Upper lobe of left lung (tissue), 6 donors: ENCODE measurements at regions not wholly inside any gene's neighbourhood (a gene's known extent, or its start where the extent isn't known, plus 50 kb on each side); places are given as distances from the start of the nearest gene placed in this dataset.

Experiments
- ATAC-seq, 2 donors: fragments of 200-7000 bp; cut with Tn5 transposase; one replicate each; pipeline ENCODE4 v1.9.1; 2022; ENCODE audit warnings: mild to moderate bottlenecking in 2 of 2, moderate library complexity in 2 of 2; ENCODE audit not compliant: low FRiP score in 2 of 2
- DNase-seq, 2 donors: peaks; one replicate each; pipeline ENCODE4 v3.0.0-alpha.2; 2019 to 2020
- H3K27ac ChIP-seq, 4 donors: fragments of 200-600 bp; sonication (generic); one replicate each; pipeline ENCODE4 v1.5.1; 2016 to 2019
- H3K27me3 ChIP-seq, 4 donors: fragments of 200-600 bp; sonication (generic); one replicate each; pipeline ENCODE4 v1.5.1; 2017 to 2019
- H3K36me3 ChIP-seq, 4 donors: fragments of 200-600 bp; sonication (generic); one replicate each; pipeline ENCODE4 v1.5.1; 2016 to 2019
- H3K4me1 ChIP-seq, 4 donors: fragments of 200-600 bp; sonication (generic); one replicate each; pipeline ENCODE4 v1.5.1; 2018 to 2019
- H3K4me3 ChIP-seq, 4 donors: fragments of 200-600 bp; sonication (generic); one replicate each; pipeline ENCODE4 v1.5.1; 2017 to 2019; ENCODE audit warnings: mild to moderate bottlenecking in 2 of 4, moderate library complexity in 1 of 4
- H3K9me3 ChIP-seq, 4 donors: fragments of 200-600 bp; sonication (generic); one replicate each; pipeline ENCODE4 v1.5.1; 2018 to 2019
- CTCF ChIP-seq, 6 experiments: fragments of 450-650 bp in 4 of 6; fragments of 200-600 bp in 2 of 6; sonication (generic) in 2 of 6; IDR thresholded peaks; one replicate each; pipeline ENCODE4 v1.5.1; 2016 to 2019; ENCODE audit warnings: antibody characterized with exemption in 6 of 6
- EP300 ChIP-seq, 4 donors: sonication (generic); formaldehyde crosslinking; IDR thresholded peaks; one replicate each; pipeline ENCODE4 v1.5.1; 2017; ENCODE audit warnings: antibody characterized with exemption in 4 of 4, control low read depth in 2 of 4
- POLR2A ChIP-seq, 4 donors: fragments of 450-650 bp; IDR thresholded peaks; one replicate each; pipeline ENCODE4 v1.5.1; 2016 to 2017; ENCODE audit warnings: antibody characterized with exemption in 4 of 4, mild to moderate bottlenecking in 2 of 4
- POLR2AphosphoS5 ChIP-seq, 2 donors: sonication (generic); formaldehyde crosslinking; IDR thresholded peaks; one replicate each; pipeline ENCODE4 v1.5.1; 2017; ENCODE audit warnings: antibody characterized with exemption in 2 of 2
- WGBS, 2 donors: methylation state at CpG; one replicate each; pipeline ENCODE4 v1.1.5; 2017 to 2018; 5-methylcytosine and 5-hydroxymethylcytosine counted together
- donor health status: DM: no; HTN: no; CAD: no; lungs with moderate emphysema.
- donor health status: DM: no; HTN: yes; CAD: no; lungs with severe emphysema.

DNA sequence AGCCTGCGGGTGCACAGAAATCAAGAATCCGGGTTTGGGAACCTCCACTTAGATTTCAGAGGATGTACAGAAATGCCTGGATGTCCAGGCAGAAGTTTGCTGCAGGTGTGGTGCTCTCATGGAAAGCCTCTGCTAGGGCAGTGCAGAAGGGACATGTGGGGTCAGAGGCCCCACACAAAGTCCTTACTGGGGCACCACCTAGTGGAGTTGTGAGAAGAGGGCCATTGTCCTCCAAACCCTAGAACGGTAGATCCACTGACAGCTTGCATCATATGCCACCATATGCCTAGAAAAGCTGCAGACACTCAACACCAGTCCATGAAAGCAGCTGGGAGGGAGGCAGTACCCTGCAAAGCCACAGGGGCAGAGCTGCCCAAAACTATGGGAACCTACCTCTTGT is 833.0 kb downstream of the TMEM182 start:
- 92 to 100% methylated on average over 1 to 3 of the region's 3 CpGs for WGBS, 2 donors
- no peak for ATAC-seq
- no peak for TF ChIP-seq POLR2A (IDR thresholded peaks at IDR 0.05)
- no peak for TF ChIP-seq POLR2AphosphoS5 (IDR thresholded peaks at IDR 0.05)
- TF ChIP-seq CTCF (IDR thresholded peaks at IDR 0.05) = no peak
- TF ChIP-seq EP300 (IDR thresholded peaks at IDR 0.05) = no peak

DNA sequence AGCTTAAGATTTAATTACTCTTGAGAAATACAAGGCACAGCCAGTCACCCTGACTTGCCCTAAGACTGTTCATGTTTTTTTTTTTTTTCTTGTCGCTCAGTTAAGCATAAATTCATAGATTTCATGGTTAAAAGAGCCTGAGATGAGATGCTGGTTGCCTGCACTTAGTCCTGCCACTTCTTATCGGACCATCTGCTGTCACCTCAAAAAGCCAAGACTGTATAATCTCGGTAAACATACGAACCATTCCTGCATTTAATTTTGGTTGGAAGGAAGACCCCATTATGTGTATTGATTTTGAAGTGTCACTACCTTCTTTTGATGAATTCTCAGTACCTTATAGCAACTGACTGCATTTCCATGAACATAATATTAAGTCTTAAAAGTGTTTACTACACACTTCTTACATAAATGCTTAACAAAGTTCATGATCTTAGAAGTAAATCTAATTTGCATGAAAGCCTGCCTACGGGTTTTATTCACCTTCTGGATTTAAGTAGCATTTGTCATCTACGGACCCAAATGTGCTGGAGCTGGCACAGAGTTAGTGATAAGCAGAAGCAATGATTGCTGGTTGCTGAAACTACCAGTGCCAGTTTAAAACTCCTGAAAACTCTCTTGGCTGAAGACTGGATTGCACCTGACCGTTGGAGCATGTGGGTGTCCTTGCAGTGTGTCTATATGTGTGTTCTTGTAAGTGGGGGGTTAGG is 843.4 kb downstream of the TMEM182 start:
- ATAC-seq (no peak), DNase-seq (no peak)
- no peaks in the 10 kb centered on the region for H3K27me3 ChIP-seq
- H3K9me3 ChIP-seq = peaks cover 0 to 13% (median 0%) of the 10 kb centered on the region in 4 donors
- H3K4me3 ChIP-seq = no peak overlapping the region
- 75 to 77% methylated on average over 7 of the region's 7 CpGs for WGBS, 2 donors
- H3K36me3 ChIP-seq = no peaks in the 10 kb centered on the region
- H3K4me1 ChIP-seq = no peaks in the 10 kb centered on the region
- H3K27ac ChIP-seq = no peak overlapping the region
- TF ChIP-seq EP300 (IDR thresholded peaks at IDR 0.05) = no peak
- TF ChIP-seq POLR2A (IDR thresholded peaks at IDR 0.05) = no peak
- TF ChIP-seq CTCF (IDR thresholded peaks at IDR 0.05) = no peak
- no peak for TF ChIP-seq POLR2AphosphoS5 (IDR thresholded peaks at IDR 0.05)

More for the DNA sequence above, 833.0 kb downstream of the TMEM182 start:
- no peaks in the 10 kb centered on the region for H3K36me3 ChIP-seq
- DNase-seq = no peak
- H3K4me3 ChIP-seq = no peak overlapping the region
- H3K27me3 ChIP-seq = no peaks in the 10 kb centered on the region
- H3K27ac ChIP-seq = no peak overlapping the region
- H3K9me3 ChIP-seq = peaks cover 0 to 20% (median 3%) of the 10 kb centered on the region in 4 donors
- no peaks in the 10 kb centered on the region for H3K4me1 ChIP-seq

DNA sequence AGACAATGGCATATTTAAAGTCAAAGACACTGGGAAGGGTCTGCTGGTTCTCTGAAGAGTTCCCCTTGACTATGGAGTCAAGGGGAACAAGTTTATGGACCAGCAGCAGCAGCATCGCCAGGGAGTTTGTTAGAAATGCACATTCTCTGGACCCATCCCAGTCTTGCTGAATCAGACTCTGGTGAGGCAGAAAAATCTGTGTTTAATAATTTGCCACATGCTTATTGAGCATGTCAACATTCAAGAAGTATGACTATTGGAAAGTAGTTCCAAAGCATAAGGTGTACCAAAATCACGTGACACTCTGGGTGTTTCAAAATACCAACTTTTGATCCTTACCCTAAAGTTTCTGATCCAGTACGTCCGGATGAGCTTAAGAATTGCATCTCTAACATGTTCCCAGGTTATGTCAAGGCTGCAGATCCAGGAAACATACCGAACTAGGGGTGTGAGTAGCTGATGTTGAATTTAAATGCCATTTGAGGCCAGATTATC is 853.8 kb downstream of the TMEM182 start:
- no peak for ATAC-seq
- Histone ChIP-seq H3K4me1 (no peaks in the 10 kb centered on the region), H3K27ac (no peak overlapping the region), H3K4me3 (no peak overlapping the region), H3K9me3 (peaks cover 0 to 3% (median 0%) of the 10 kb centered on the region in 4 donors), H3K27me3 (no peaks in the 10 kb centered on the region), H3K36me3 (no peaks in the 10 kb centered on the region)
- TF ChIP-seq CTCF (IDR thresholded peaks at IDR 0.05) = no peak
- no peak for TF ChIP-seq POLR2A (IDR thresholded peaks at IDR 0.05)
- no peak for TF ChIP-seq POLR2AphosphoS5 (IDR thresholded peaks at IDR 0.05)
- 80 to 83% methylated on average over 5 of the region's 5 CpGs for WGBS, 2 donors
- no peak for DNase-seq

- 90 to 94% methylated on average over 4 of the region's 4 CpGs for WGBS, 2 donors
- no peak for TF ChIP-seq POLR2AphosphoS5 (IDR thresholded peaks at IDR 0.05)
- TF ChIP-seq CTCF (IDR thresholded peaks at IDR 0.05) = no peak
- no peak for TF ChIP-seq EP300 (IDR thresholded peaks at IDR 0.05)
- TF ChIP-seq POLR2A (IDR thresholded peaks at IDR 0.05) = no peak
These were observed 855.1 kb downstream of the TMEM182 start for GRCh38 chr2:103616891-103617290.

GRCh38 chr2:103618112-103618511 is 856.3 kb downstream of the TMEM182 start:
- Histone ChIP-seq H3K36me3 (no peaks in the 10 kb centered on the region), H3K4me1 (no peaks in the 10 kb centered on the region), H3K9me3 (peaks cover 0 to 17% (median 8%) of the 10 kb centered on the region in 4 donors), H3K4me3 (no peak overlapping the region), H3K27me3 (no peaks in the 10 kb centered on the region), H3K27ac (no peak overlapping the region)
- WGBS, 2 donors = 78 to 81% methylated on average over 2 of the region's 2 CpGs
- no peak for ATAC-seq
- no peak for DNase-seq
- TF ChIP-seq POLR2A (IDR thresholded peaks at IDR 0.05) = no peak
- TF ChIP-seq EP300 (IDR thresholded peaks at IDR 0.05) = no peak
- no peak for TF ChIP-seq CTCF (IDR thresholded peaks at IDR 0.05)
- no peak for TF ChIP-seq POLR2AphosphoS5 (IDR thresholded peaks at IDR 0.05)

More at GRCh38 chr2:103616891-103617290, 855.1 kb downstream of the TMEM182 start:
- ATAC-seq (no peak), DNase-seq (no peak)
- H3K27ac ChIP-seq = no peak overlapping the region
- no peak overlapping the region for H3K4me3 ChIP-seq
- H3K27me3 ChIP-seq = no peaks in the 10 kb centered on the region
- no peaks in the 10 kb centered on the region for H3K4me1 ChIP-seq
- H3K36me3 ChIP-seq = no peaks in the 10 kb centered on the region
- H3K9me3 ChIP-seq = peaks cover 0 to 14% (median 5%) of the 10 kb centered on the region in 4 donors
